BLaER1 (cell line): ENCODE measurements at regions not wholly inside any gene's neighbourhood (a gene's known extent, or its start where the extent isn't known, plus 50 kb on each side); places are given as distances from the start of the nearest gene placed in this dataset.

Experiments used
- H3K27ac ChIP-seq: shearing (Covaris generic); formaldehyde crosslinking; 2 replicates; pipeline ENCODE4 v1.8.1; 2022
- H3K27me3 ChIP-seq: shearing (Covaris generic); formaldehyde crosslinking; 2 replicates; pipeline ENCODE4 v1.8.1; 2022
- H3K36me3 ChIP-seq: shearing (Covaris generic); formaldehyde crosslinking; 2 replicates; pipeline ENCODE4 v1.8.1; 2022
- H3K4me1 ChIP-seq: shearing (Covaris generic); formaldehyde crosslinking; 2 replicates; pipeline ENCODE4 v1.8.1; 2022
- H3K4me2 ChIP-seq: shearing (Covaris generic); formaldehyde crosslinking; 2 replicates; pipeline ENCODE4 v1.8.1; 2022
- H3K4me3 ChIP-seq: shearing (Covaris generic); formaldehyde crosslinking; 2 replicates; pipeline ENCODE4 v1.8.1; 2022
- H3K9ac ChIP-seq: shearing (Covaris generic); formaldehyde crosslinking; 2 replicates; pipeline ENCODE4 v1.8.1; 2022
- H3K9me3 ChIP-seq: shearing (Covaris generic); formaldehyde crosslinking; 2 replicates; pipeline ENCODE4 v1.8.1; 2022
- H4K20me1 ChIP-seq: shearing (Covaris generic); formaldehyde crosslinking; 2 replicates; pipeline ENCODE4 v1.8.1; 2022
- Cebpa-rat ChIP-seq: shearing (Covaris generic); IDR thresholded peaks from 2 replicates; pipeline ENCODE4 v1.8.1; 2022

GRCh38 chr12:75642226-75642625 lies 130.8 kb upstream of the KRR1 start:
- H4K20me1 ChIP-seq = no peaks in the 10 kb centered on the region
- H3K9ac ChIP-seq = no peak overlapping the region
- peaks cover 38% of the 10 kb centered on the region for H3K4me1 ChIP-seq
- no peak overlapping the region for H3K4me2 ChIP-seq
- H3K4me3 ChIP-seq = no peak overlapping the region
- no peaks in the 10 kb centered on the region for H3K27me3 ChIP-seq
- no peaks in the 10 kb centered on the region for H3K9me3 ChIP-seq
- no peak overlapping the region for H3K27ac ChIP-seq
- H3K36me3 ChIP-seq = no peaks in the 10 kb centered on the region
- no peak for TF ChIP-seq Cebpa-rat

DNA sequence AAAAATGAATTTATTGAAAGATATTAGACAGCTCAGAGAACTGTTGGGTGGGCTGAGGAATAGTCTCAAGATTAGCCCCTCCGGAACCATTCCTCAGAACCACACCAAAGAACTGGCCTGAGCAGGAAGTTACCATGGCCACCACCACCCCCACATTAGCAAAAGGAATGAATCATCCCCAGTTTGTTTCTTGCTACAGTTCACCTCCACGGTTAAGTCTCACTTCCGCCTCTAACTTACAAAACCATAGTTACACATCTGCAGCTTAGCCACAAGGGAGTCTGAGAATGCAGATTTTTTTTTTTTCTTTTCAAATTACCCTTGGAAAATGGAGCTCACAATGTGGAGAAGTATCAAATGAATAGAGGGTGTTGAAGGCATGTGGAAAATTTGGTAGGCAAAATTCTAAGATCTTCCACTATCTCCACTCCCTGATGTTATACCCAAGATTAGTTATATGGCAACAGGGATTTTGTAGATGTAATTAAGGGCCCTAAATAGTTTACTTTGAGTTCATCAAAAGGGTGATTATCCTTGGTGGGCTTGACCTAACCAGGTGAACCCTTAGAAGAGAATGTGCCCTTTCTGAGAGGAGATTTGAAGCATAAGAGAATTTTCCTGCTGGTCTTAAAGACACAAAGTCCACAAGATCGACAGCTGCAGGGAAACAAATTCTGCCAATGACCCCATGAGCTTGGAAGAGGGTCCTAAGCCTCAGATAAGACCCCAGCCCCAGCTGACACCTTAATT lies 129.8 kb upstream of the KRR1 start:
- Histone ChIP-seq H3K27ac (peak overlapping the region; percentile 63; the same call in 1 of the 2 replicates), H4K20me1 (no peaks in the 10 kb centered on the region), H3K9me3 (no peaks in the 10 kb centered on the region), H3K36me3 (no peaks in the 10 kb centered on the region), H3K4me1 (peaks cover 38% of the 10 kb centered on the region), H3K9ac (no peak overlapping the region), H3K4me3 (no peak overlapping the region), H3K4me2 (peak overlapping the region; percentile 67), H3K27me3 (no peaks in the 10 kb centered on the region)
- no peak for TF ChIP-seq Cebpa-rat

- Histone ChIP-seq H3K9ac (no peak overlapping the region), H3K4me3 (no peak overlapping the region), H3K36me3 (no peaks in the 10 kb centered on the region), H3K4me1 (peaks cover 33% of the 10 kb centered on the region), H3K4me2 (no peak overlapping the region), H3K9me3 (no peaks in the 10 kb centered on the region), H4K20me1 (no peaks in the 10 kb centered on the region), H3K27ac (no peak overlapping the region), H3K27me3 (no peaks in the 10 kb centered on the region)
- TF ChIP-seq Cebpa-rat = no peak
Measured at GRCh38 chr12:75638792-75639191, 127.4 kb upstream of the KRR1 start.

- TF ChIP-seq Cebpa-rat = no peak
- H3K4me1 ChIP-seq = peaks cover 26% of the 10 kb centered on the region
Measured at GRCh38 chr12:75636607-75637006, 125.2 kb upstream of the KRR1 start.

DNA sequence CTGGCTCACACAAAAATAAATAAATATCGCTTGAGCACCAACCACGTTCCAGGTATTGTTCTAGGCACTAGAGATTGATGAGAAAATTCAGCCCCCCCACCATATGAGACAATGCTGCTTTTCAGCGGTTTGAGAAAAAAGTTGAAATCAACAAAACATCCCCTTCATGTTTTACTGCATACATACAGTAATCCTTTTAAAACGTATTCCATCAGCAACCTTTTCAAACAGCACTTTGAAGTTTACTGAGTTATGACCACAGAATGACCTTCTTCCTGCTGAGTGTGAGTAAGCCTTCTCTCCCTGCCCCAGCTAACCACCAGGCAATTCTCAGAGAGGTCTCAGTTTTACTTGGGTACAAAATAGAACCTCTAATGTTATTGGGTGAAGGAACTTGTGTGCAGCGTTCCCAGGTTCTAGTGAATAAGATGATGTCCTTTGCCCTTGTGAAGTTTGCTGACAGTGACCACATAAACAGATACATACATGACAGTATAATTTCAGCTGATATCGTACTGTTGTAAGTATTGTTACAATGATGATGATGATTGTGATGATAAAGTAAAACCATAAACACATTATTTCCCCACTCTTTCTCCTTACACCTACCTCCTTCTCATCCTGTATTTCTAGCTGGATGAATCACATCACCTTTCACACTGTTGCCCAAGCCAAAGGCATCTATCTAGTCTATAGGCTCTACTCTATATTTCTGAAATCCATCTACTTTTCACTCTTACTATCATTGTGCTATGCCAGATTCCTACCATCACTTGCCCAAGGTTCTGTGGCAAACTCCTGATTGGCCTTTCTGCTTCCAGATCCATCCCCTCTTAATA lies 124.4 kb upstream of the KRR1 start:
- Histone ChIP-seq H3K4me3 (no peak overlapping the region), H3K9me3 (no peaks in the 10 kb centered on the region), H3K36me3 (no peaks in the 10 kb centered on the region), H3K9ac (no peak overlapping the region), H3K27me3 (no peaks in the 10 kb centered on the region), H3K27ac (no peak overlapping the region), H4K20me1 (no peaks in the 10 kb centered on the region), H3K4me2 (no peak overlapping the region), H3K4me1 (peaks cover 18% of the 10 kb centered on the region)
- TF ChIP-seq Cebpa-rat = no peak

More at GRCh38 chr12:75636607-75637006, 125.2 kb upstream of the KRR1 start:
- Histone ChIP-seq H3K4me2 (no peak overlapping the region), H3K27ac (no peak overlapping the region), H3K9ac (no peak overlapping the region), H3K36me3 (no peaks in the 10 kb centered on the region), H3K4me3 (no peak overlapping the region), H3K27me3 (no peaks in the 10 kb centered on the region), H4K20me1 (no peaks in the 10 kb centered on the region), H3K9me3 (no peaks in the 10 kb centered on the region)

GRCh38 chr12:75634244-75635222 lies 123.1 kb upstream of the KRR1 start:
- Histone ChIP-seq H3K27me3 (no peaks in the 10 kb centered on the region), H3K36me3 (no peaks in the 10 kb centered on the region), H4K20me1 (no peaks in the 10 kb centered on the region), H3K9ac (no peak overlapping the region), H3K27ac (no peak overlapping the region), H3K4me1 (peaks cover 10% of the 10 kb centered on the region; the same call in 1 of the 2 replicates), H3K4me2 (0 out of 2 replicates have a peak overlapping the region, but pooled peaks have one; percentile 10), H3K4me3 (no peak overlapping the region), H3K9me3 (no peaks in the 10 kb centered on the region)
- no peak for TF ChIP-seq Cebpa-rat

GRCh38 chr12:75633789-75634188 lies 122.4 kb upstream of the KRR1 start:
- no peak overlapping the region for H3K4me3 ChIP-seq
- no peak overlapping the region for H3K4me2 ChIP-seq
- no peaks in the 10 kb centered on the region for H3K27me3 ChIP-seq
- peaks cover 10% of the 10 kb centered on the region; the same call in 1 of the 2 replicates for H3K4me1 ChIP-seq
- no peaks in the 10 kb centered on the region for H3K9me3 ChIP-seq
- no peak overlapping the region for H3K27ac ChIP-seq
- H3K9ac ChIP-seq = no peak overlapping the region
- H4K20me1 ChIP-seq = no peaks in the 10 kb centered on the region
- H3K36me3 ChIP-seq = no peaks in the 10 kb centered on the region
- no peak for TF ChIP-seq Cebpa-rat

- TF ChIP-seq Cebpa-rat = no peak
- Histone ChIP-seq H4K20me1 (no peaks in the 10 kb centered on the region), H3K4me3 (no peak overlapping the region), H3K4me2 (no peak overlapping the region), H3K36me3 (no peaks in the 10 kb centered on the region), H3K9ac (no peak overlapping the region), H3K27ac (no peak overlapping the region), H3K4me1 (peaks cover 10% of the 10 kb centered on the region; the same call in 1 of the 2 replicates), H3K27me3 (no peaks in the 10 kb centered on the region), H3K9me3 (no peaks in the 10 kb centered on the region)
Measured at GRCh38 chr12:75632442-75632841, 121.0 kb upstream of the KRR1 start.

DNA sequence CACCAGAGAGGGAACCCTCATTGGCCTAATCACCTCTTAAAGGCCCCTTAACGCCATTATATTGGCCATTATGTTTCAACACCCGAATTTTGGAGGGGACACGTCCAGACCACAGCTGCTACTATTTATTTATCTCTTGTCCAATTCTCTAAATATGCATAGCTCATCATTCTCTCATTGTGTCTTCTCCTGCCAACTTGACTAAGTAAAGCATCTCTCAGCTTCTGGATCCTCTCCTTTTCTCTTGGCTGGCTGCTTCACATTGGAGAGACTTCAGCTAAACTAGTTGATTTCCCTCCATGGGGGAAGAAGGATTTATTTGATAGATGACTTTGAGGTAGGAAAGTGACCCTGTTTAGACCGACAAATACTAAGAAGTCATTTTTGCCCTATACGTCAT lies 120.4 kb upstream of the KRR1 start:
- H3K27me3 ChIP-seq = no peaks in the 10 kb centered on the region
- no peaks in the 10 kb centered on the region for H3K9me3 ChIP-seq
- H3K4me2 ChIP-seq = no peak overlapping the region
- TF ChIP-seq Cebpa-rat = no peak
- H3K36me3 ChIP-seq = no peaks in the 10 kb centered on the region
- H3K4me1 ChIP-seq = peaks cover 10% of the 10 kb centered on the region; the same call in 1 of the 2 replicates
- H3K4me3 ChIP-seq = no peak overlapping the region
- H4K20me1 ChIP-seq = no peaks in the 10 kb centered on the region
- H3K27ac ChIP-seq = no peak overlapping the region
- no peak overlapping the region for H3K9ac ChIP-seq
